ENCODE measurements at regions not wholly inside any gene's neighbourhood (a gene's known extent, or its start where the extent isn't known, plus 50 kb on each side); places are given as distances from the start of the nearest gene placed in this dataset.

DNA sequence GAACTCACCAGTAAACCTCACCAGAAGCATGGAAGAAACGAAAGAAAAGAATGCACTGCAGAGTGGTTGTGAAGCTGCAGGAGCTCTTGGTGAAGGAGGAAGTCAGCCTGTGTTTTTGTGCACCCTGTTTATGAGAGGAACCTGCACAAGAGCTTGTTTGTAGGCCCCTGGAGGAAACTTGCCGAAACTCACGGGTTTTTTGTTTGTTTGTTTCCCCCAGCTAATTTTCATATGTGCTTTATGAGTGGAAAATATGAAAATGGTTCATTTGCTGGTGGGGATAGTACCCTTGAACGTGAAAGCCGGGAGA is 222.7 kb downstream of the C16orf95 start:
- TF ChIP-seq EZH2phosphoT487 (IDR thresholded peaks at IDR 0.05; ENCODE audit: insufficient read depth, low read depth) (no peak), EZH2 (IDR thresholded peaks at IDR 0.05; ENCODE audit: insufficient read depth, poor library complexity, severe bottlenecking) (no peak)

Data from GM23248 (cell line).